PC-9 (cell line): ENCODE measurements at regions not wholly inside any gene's neighbourhood (a gene's known extent, or its start where the extent isn't known, plus 50 kb on each side); places are given as distances from the start of the nearest gene placed in this dataset.

Source experiments
- BruUV-seq: library from RNA; stranded (reverse); fragments of 400-500 nt; replicated peaks from 2 replicates; lab custom pipeline; 2021; lab: Mats Ljungman, UMichigan
- CTCF ChIA-PET: fragments of 300-600 bp; sonication (Branson Sonifier 250); formaldehyde crosslinking; loops from one replicate; lab custom pipeline; 2022; ENCODE audit warnings: antibody characterized with exemption; lab: Charles Lee
- POLR2A ChIA-PET: fragments of 300-600 bp; sonication (Branson Sonifier 250); formaldehyde crosslinking; loops from one replicate; lab custom pipeline; 2022; ENCODE audit warnings: antibody characterized with exemption; ENCODE audit not compliant: unreplicated experiment; lab: Charles Lee
- DNase-seq, 2 experiments: peaks; one replicate each; pipeline versions ENCODE4 v3.0.0 to v3.0.0-alpha.2; 2015 to 2022; ENCODE audit warnings: mixed read lengths in 1 of 2
- H2AFZ ChIP-seq: fragments of 200-600 bp; sonication (generic); 2 replicates; pipeline ENCODE4 v1.8.1; 2017; ENCODE audit warnings: antibody characterized with exemption
- H3F3A ChIP-seq: fragments of 200-600 bp; sonication (generic); 2 replicates; pipeline ENCODE4 v1.8.1; 2017; ENCODE audit warnings: antibody characterized with exemption, mild to moderate bottlenecking, low read depth; ENCODE audit not compliant: insufficient read depth
- H3K27ac ChIP-seq: fragments of 200-600 bp; sonication (generic); 2 replicates; pipeline ENCODE4 v1.6.1; 2016; ENCODE audit warnings: mixed run types
- H3K27me3 ChIP-seq: fragments of 200-600 bp; sonication (generic); 2 replicates; pipeline ENCODE4 v1.6.1; 2016; ENCODE audit warnings: low read depth, mixed run types; ENCODE audit not compliant: insufficient read depth
- H3K36me3 ChIP-seq: fragments of 200-600 bp; sonication (generic); 2 replicates; pipeline ENCODE4 v1.6.1; 2016; ENCODE audit warnings: low read depth, mixed run types
- H3K4me1 ChIP-seq: fragments of 200-600 bp; sonication (generic); replicated peaks from 2 replicates; pipeline ENCODE4 v1.6.1; 2016; ENCODE audit warnings: mixed run types; ENCODE audit not compliant: insufficient read depth
- H3K4me2 ChIP-seq: fragments of 200-600 bp; sonication (generic); 2 replicates; pipeline ENCODE4 v1.6.1; 2017; ENCODE audit warnings: mixed run types
- H3K4me3 ChIP-seq: fragments of 200-600 bp; sonication (generic); 2 replicates; pipeline ENCODE4 v1.6.1; 2016; ENCODE audit warnings: mixed run types
- H3K79me2 ChIP-seq: fragments of 200-600 bp; sonication (generic); 2 replicates; pipeline ENCODE4 v1.6.1; 2017; ENCODE audit warnings: low read depth, mixed run types
- H3K9me2 ChIP-seq: fragments of 200-600 bp; sonication (generic); 2 replicates; pipeline ENCODE4 v1.8.1; 2017; ENCODE audit warnings: mild to moderate bottlenecking; ENCODE audit not compliant: insufficient read depth
- H3K9me3 ChIP-seq: fragments of 200-600 bp; sonication (generic); 2 replicates; pipeline ENCODE4 v1.8.1; 2016; ENCODE audit warnings: low read depth; ENCODE audit not compliant: insufficient read depth
- H4K20me1 ChIP-seq: fragments of 200-600 bp; sonication (generic); 2 replicates; pipeline ENCODE4 v1.8.1; 2017; ENCODE audit not compliant: insufficient read depth
- EZH2 ChIP-seq: fragments of 200-600 bp; sonication (generic); IDR thresholded peaks from 2 replicates; pipeline ENCODE4 v1.8.0; 2017; ENCODE audit warnings: antibody characterized with exemption, low read depth
- intact Hi-C: fragments of 100-400 bp; cut with micrococcal nuclease; formaldehyde crosslinking; loops from one replicate; pipeline ENCODE4 v1.10.0; 2022; ENCODE audit not compliant: unreplicated experiment
- TF ChIP-seq, protein P1 (sequence below): fragments of 200-600 bp; sonication (generic); conservative IDR thresholded peaks from 2 replicates; pipeline ENCODE4 v1.6.1; 2017; ENCODE audit warnings: mixed run types, antibody characterized with exemption, mild to moderate bottlenecking, moderate library complexity

DNA sequence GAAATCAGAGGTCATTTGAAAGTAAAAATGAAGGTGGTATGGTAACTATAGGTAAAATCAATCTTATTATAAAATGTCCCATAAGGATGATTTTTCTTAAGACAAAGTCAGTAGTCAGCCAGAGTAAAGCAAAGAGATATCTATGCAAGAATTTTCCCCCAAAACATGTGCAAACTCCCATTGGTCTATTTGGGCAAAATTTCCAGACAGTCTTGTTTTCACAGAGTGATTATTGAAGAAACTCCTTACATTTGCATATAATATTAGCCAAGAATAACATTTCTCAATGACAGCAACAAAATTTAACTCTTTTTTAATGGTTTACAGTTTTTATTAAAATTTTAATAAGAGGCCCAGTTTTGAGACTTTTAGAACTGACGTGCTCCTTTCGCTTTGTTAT is 406.1 kb upstream of the GRAMD2B start:
- H3K4me1 ChIP-seq = no peaks in the 10 kb centered on the region
- no peak overlapping the region for H3K4me3 ChIP-seq
- H3K9me2 ChIP-seq = no peaks in the 10 kb centered on the region
- no peaks in the 10 kb centered on the region for H4K20me1 ChIP-seq
- ChIA-PET POLR2A (no interaction called here), CTCF (no interaction called here)
- H3K27me3 ChIP-seq = no peaks in the 10 kb centered on the region
- no peaks in the 10 kb centered on the region for H3F3A ChIP-seq
- H3K27ac ChIP-seq = no peak overlapping the region
- DNase-seq = no peak
- H3K4me2 ChIP-seq = no peak overlapping the region
- TF ChIP-seq, protein P1, sequence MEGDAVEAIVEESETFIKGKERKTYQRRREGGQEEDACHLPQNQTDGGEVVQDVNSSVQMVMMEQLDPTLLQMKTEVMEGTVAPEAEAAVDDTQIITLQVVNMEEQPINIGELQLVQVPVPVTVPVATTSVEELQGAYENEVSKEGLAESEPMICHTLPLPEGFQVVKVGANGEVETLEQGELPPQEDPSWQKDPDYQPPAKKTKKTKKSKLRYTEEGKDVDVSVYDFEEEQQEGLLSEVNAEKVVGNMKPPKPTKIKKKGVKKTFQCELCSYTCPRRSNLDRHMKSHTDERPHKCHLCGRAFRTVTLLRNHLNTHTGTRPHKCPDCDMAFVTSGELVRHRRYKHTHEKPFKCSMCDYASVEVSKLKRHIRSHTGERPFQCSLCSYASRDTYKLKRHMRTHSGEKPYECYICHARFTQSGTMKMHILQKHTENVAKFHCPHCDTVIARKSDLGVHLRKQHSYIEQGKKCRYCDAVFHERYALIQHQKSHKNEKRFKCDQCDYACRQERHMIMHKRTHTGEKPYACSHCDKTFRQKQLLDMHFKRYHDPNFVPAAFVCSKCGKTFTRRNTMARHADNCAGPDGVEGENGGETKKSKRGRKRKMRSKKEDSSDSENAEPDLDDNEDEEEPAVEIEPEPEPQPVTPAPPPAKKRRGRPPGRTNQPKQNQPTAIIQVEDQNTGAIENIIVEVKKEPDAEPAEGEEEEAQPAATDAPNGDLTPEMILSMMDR = no peak
- TF ChIP-seq EZH2 = no peak
- no peaks in the 10 kb centered on the region for H3K9me3 ChIP-seq
- H3K36me3 ChIP-seq = no peaks in the 10 kb centered on the region
- H2AFZ ChIP-seq = no peak overlapping the region
- BruUV-seq = no TSS peak
- intact Hi-C loops = no loop called here
- no peaks in the 10 kb centered on the region for H3K79me2 ChIP-seq

DNA sequence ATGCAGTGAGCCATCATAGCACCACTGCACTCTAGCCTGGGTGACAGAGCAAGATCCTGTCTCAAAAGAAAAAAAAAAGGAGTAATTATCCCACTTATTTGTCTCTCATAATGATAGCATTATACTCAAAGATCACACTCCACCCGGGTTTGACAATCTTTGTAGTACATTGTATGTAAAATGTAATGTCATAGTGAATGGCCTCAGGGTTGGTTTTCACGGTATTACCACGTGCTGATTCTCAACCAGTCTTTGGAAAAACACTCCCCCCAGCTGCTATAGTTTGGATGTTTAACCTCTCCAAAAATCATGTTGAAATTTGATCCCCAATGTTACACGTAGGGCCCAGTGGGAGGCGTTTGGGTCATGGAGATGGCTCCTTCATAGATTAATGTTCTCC is 402.4 kb upstream of the GRAMD2B start:
- H3K4me2 ChIP-seq = no peak overlapping the region
- TF ChIP-seq EZH2 = no peak
- TF ChIP-seq, protein P1 = no peak
- DNase-seq = no peak
- H4K20me1 ChIP-seq = no peaks in the 10 kb centered on the region
- H2AFZ ChIP-seq = no peak overlapping the region
- POLR2A ChIA-PET = no interaction called here
- CTCF ChIA-PET = no interaction called here
- H3K9me3 ChIP-seq = no peaks in the 10 kb centered on the region
- H3K4me1 ChIP-seq = no peaks in the 10 kb centered on the region
- BruUV-seq = no TSS peak
- H3F3A ChIP-seq = no peaks in the 10 kb centered on the region
- no peaks in the 10 kb centered on the region for H3K27me3 ChIP-seq
- H3K27ac ChIP-seq = no peak overlapping the region
- intact Hi-C loops = no loop called here
- H3K9me2 ChIP-seq = no peaks in the 10 kb centered on the region
- no peaks in the 10 kb centered on the region for H3K79me2 ChIP-seq
- no peak overlapping the region for H3K4me3 ChIP-seq
- no peaks in the 10 kb centered on the region for H3K36me3 ChIP-seq

DNA sequence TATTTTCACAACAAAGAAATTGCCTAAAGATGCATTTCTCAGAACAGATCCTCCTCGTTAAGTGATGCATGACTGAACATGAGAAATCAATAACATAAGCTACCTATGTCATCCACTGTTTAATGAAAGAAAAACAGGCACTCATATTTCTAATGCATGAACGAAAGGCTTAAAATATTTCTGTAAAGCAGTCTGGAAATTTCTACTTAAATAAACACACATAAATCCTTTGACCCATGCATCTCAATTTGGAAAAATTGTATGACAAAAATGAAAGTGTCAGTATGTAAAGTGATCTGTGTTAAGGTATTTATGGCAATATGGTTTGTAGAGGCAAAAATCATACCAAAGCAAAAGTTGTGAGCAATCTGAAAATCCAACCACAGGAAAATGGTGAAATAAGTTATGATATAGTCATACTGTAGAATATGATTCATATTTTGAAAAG is 399.2 kb upstream of the GRAMD2B start:
- Histone ChIP-seq H3K27ac (no peak overlapping the region), H3K9me2 (no peaks in the 10 kb centered on the region), H3K4me1 (no peaks in the 10 kb centered on the region), H3K4me3 (no peak overlapping the region), H3K9me3 (no peaks in the 10 kb centered on the region), H3K79me2 (no peaks in the 10 kb centered on the region), H4K20me1 (no peaks in the 10 kb centered on the region), H3F3A (no peaks in the 10 kb centered on the region), H2AFZ (no peak overlapping the region), H3K27me3 (no peaks in the 10 kb centered on the region), H3K36me3 (no peaks in the 10 kb centered on the region), H3K4me2 (no peak overlapping the region)
- intact Hi-C loops = no loop called here
- BruUV-seq = no TSS peak
- no peak for TF ChIP-seq EZH2
- TF ChIP-seq, protein P1 = no peak
- POLR2A ChIA-PET = no interaction called here
- DNase-seq = no peak
- CTCF ChIA-PET = no interaction called here
